ENCODE measurements at regions not wholly inside any gene's neighbourhood (a gene's known extent, or its start where the extent isn't known, plus 50 kb on each side); places are given as distances from the start of the nearest gene placed in this dataset.

DNA sequence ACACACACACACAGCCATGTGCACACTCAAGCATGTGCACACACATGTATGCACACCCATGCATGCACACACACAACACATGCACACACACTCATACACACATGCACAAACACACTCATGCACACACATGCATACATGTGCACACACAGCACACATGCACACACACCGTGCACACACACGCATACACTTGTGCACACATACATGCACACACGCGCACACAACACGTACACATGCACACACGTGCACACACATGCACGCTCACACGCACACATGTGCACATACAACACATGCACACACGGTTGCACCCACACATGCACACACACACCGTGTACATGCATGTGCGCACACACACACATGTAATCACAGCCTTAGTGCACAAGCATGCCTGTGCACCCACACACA lies 230.4 kb upstream of the GSE1 start:
- H3K4me3 ChIP-seq (ENCODE audit: low read depth, low read length) = no peak overlapping the region
- DNase-seq (ENCODE audit: low read depth, low spot score) = no peak
- in situ Hi-C loops (cut with HindIII; ENCODE audit: low sequenced_read_pairs) = no loop called here
- TF ChIP-seq, protein P1, sequence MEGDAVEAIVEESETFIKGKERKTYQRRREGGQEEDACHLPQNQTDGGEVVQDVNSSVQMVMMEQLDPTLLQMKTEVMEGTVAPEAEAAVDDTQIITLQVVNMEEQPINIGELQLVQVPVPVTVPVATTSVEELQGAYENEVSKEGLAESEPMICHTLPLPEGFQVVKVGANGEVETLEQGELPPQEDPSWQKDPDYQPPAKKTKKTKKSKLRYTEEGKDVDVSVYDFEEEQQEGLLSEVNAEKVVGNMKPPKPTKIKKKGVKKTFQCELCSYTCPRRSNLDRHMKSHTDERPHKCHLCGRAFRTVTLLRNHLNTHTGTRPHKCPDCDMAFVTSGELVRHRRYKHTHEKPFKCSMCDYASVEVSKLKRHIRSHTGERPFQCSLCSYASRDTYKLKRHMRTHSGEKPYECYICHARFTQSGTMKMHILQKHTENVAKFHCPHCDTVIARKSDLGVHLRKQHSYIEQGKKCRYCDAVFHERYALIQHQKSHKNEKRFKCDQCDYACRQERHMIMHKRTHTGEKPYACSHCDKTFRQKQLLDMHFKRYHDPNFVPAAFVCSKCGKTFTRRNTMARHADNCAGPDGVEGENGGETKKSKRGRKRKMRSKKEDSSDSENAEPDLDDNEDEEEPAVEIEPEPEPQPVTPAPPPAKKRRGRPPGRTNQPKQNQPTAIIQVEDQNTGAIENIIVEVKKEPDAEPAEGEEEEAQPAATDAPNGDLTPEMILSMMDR (IDR thresholded peaks at IDR 0.05; ENCODE audit: low read depth, low read length) = no peak

DNA sequence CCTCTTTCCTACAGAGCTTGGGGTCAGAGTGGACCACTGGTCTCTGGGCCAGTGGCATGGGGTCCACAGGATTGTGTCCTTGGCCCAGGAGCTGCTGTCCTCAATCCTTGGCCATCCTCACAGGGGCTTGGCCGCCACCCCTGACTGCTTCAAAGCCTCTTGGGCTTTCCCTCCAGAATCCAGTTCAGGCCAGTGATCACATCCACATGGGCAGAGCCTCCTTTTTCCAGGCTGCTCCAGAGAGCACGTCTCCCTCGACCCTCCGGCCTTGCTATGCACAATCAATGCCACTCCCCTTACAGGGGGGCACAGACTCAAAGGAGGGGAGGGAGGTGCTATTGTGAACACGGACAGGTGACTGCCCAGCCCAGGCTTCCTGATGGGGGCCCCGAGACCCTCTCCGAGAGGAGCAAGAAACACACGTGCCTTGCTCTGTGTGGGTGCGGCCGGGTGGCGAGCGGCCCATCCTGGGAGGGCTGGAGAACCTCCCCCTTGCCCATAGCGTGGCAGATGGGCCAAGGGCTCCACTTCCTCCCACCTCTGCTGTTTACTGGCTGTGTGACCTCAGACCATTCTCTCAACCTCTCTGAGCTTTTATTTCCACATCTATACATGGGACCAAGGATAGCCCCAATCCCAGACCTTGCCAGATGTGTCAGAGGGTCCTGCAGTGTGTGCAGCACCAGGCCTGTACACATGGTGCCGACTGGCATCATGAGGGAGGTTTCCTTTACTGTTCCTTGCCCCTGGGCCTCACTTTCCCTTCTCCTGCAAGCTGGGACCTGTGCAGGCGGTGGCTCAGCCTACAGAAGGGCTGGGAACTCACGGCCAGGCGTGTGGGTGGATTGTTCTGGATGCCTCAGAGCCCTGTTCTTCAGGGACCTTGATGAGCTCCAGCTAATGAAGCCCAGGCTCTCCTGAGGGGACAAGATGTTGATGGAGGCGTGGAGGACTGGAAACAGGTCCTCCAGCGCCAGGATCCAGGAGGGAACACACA lies 229.0 kb upstream of the GSE1 start:
- in situ Hi-C loops (cut with HindIII; ENCODE audit: low sequenced_read_pairs) = no loop called here
- TF ChIP-seq, protein P1 (IDR thresholded peaks at IDR 0.05; ENCODE audit: low read depth, low read length) = no peak
- DNase-seq (ENCODE audit: low read depth, low spot score) = no peak
- no peak overlapping the region for H3K4me3 ChIP-seq (ENCODE audit: low read depth, low read length)

DNA sequence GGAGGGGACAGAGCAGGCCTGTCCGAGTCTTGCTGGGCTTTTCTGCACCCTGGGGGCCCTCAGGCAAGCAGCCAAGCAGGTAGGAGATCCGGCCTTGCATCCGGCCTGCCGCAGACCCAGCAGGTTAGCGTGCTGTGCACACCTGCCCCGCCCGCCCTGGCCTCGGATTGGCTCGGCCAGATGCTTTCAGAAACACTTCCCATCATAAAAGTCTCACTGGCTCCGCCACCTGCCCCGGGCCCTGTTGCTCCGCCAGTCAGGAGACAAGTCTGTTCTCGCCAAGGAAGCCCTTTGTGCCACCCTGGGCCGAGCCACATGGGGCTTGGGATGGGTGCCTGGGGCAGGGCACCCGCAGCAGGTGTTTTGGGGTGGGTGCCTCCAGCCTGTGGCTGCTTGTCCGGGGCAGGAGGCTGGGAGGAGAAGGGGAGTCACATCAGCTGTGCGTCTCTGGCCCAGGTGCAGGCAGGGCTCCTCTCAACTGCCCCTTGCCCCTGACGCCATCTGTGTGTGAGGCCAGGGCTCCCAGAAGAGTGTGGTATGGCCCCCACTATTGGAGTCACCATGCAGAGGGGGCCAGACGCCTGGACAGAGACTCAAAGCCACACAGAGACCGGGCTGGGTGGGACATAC lies 228.2 kb upstream of the GSE1 start:
- no peak overlapping the region for H3K4me3 ChIP-seq (ENCODE audit: low read depth, low read length)
- in situ Hi-C loops (cut with HindIII; ENCODE audit: low sequenced_read_pairs) = no loop called here
- TF ChIP-seq, protein P1 (IDR thresholded peaks at IDR 0.05; ENCODE audit: low read depth, low read length) = no peak
- DNase-seq (ENCODE audit: low read depth, low spot score) = no peak

DNA sequence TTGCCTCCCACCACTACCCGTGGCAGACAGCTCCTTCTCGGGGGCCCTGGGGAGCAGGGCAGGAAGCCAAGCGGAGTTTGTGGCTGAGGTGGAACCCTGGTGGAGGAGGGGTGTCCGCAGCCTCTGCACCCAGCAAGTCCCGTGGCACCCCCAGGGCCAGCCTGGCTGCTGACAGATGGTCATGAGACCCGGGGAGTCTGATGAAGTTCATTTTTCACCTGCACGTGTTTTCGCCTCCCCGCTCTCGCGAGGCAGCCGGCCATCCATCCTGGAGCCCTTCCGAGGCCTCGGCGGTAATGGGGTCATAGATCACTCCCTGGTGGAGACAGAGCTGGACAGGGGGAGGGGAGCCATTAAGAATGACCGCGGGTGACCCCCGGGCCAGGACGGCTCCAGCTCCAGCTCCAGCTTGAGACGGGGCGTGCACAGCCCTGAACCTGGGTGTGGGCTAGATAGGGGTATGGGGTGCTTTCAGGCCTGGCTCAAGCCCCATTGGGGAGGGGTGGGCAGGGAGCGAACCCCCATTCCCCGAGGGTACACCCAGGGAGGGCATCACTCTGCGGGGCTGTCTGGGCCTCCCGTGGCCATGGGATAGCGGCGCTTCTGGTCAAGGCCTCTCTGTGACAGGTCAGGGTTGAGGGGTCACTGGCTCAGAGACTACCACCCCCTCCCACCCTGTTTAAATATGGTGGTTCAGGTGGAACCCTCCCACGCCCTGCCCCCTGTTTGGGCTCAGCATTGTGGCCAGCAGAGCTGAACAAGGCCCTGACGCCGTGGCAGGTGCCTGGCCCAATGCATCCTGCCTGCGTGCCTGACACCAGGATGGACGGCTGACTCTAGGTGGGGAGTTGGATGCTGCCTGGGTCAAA lies 227.4 kb upstream of the GSE1 start:
- in situ Hi-C loops (cut with HindIII; ENCODE audit: low sequenced_read_pairs) = no loop called here
- H3K4me3 ChIP-seq (ENCODE audit: low read depth, low read length) = no peak overlapping the region
- DNase-seq (ENCODE audit: low read depth, low spot score) = no peak
- TF ChIP-seq, protein P1 (IDR thresholded peaks at IDR 0.05; ENCODE audit: low read depth, low read length) = no peak

DNA sequence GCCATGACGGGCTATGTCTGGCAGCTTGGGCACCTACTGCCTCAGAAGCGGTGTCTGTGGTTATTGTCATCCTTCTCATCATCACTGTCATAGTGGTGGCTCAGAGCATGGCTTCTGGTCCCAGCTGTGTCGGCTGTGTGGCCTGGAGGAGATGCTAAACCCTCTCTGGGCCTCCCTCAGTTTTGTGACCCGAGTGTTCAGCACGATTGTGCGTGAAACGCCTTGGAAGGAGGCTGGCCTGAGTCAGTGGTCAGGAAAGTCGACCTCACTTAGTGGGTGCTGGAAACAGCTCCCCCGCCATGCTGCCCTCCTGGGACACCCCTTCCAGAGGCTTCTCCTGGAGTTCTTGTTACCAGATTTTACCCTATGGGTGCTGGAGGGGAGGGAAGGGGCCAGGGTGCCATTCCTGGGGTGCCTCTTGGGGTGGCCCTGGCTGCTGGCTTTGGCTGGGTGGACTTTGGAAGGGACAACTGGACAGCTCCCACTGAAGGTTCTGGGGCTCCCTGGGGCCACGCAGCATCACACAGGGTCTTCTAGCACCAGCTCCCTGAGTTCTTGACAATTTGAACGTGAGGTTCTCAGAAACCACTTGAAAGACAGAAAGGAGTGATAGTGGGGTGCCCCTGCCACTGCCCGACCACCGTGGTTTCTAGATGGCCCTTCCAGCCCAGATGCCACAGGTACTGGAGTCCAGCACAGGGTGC lies 226.5 kb upstream of the GSE1 start:
- in situ Hi-C loops (cut with HindIII; ENCODE audit: low sequenced_read_pairs) = no loop called here
- TF ChIP-seq, protein P1 (IDR thresholded peaks at IDR 0.05; ENCODE audit: low read depth, low read length) = no peak
- no peak for DNase-seq (ENCODE audit: low read depth, low spot score)
- no peak overlapping the region for H3K4me3 ChIP-seq (ENCODE audit: low read depth, low read length)

DNA sequence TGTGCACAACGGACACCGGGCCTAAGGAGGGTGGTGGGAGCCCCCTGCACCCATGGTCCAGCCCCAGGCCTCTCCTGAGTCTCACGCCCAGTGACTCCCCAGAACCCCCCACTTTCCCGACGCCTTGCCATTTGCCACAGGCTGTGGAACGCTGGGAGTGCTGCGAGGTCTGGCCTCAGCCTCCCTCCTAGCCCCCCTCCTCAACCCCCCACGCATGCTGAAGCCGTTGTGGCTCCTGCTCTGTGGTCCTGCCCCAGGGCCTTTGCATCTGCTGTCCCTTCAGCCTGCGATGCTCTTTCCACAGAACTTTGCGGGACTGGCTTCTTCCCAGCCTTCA lies 226.0 kb upstream of the GSE1 start:
- in situ Hi-C loops (cut with HindIII; ENCODE audit: low sequenced_read_pairs) = no loop called here
- TF ChIP-seq, protein P1 (IDR thresholded peaks at IDR 0.05; ENCODE audit: low read depth, low read length) = no peak
- no peak overlapping the region for H3K4me3 ChIP-seq (ENCODE audit: low read depth, low read length)
- DNase-seq (ENCODE audit: low read depth, low spot score) = no peak

Data from astrocyte of the spinal cord (primary cell).